IMR-90 (cell line): ENCODE measurements at regions not wholly inside any gene's neighbourhood (a gene's known extent, or its start where the extent isn't known, plus 50 kb on each side); places are given as distances from the start of the nearest gene placed in this dataset.

Experiments used
- ATAC-seq: fragments of 200-7000 bp; cut with Tn5 transposase; 2 replicates; pipeline ENCODE4 v1.9.1; 2020; ENCODE audit warnings: low read depth, mild to moderate bottlenecking, moderate library complexity
- BruUV-seq: library from RNA; stranded (reverse); fragments of 400-500 nt; replicated peaks from 2 replicates; lab custom pipeline; 2021; lab: Mats Ljungman, UMichigan
- CTCF ChIA-PET: fragments of 300-600 bp; formaldehyde crosslinking; extraction: SDS; loops from one replicate; lab custom pipeline; 2021; ENCODE audit warnings: antibody characterized with exemption; lab: Yijun Ruan, JAX
- POLR2A ChIA-PET: fragments of 300-600 bp; sonication (Branson Sonifier 250); formaldehyde crosslinking; loops from one replicate; lab custom pipeline; 2022; ENCODE audit warnings: antibody characterized with exemption; ENCODE audit not compliant: unreplicated experiment; lab: Charles Lee
- DNase-seq: peaks from one replicate; pipeline ENCODE4 v3.0.0; 2013
- H2AFZ ChIP-seq: replicated peaks from 2 replicates; pipeline ENCODE3; 2013; ENCODE audit warnings: low read length, mild to moderate bottlenecking; ENCODE audit not compliant: poor library complexity
- H2AK5ac ChIP-seq: 2 replicates; pipeline ENCODE4 v1.6.1; 2013; ENCODE audit warnings: low read depth, low read length, inconsistent platforms
- H2AK9ac ChIP-seq: replicated peaks from 2 replicates; pipeline ENCODE3; 2013; ENCODE audit warnings: mild to moderate bottlenecking, low read depth, low read length, moderate library complexity; ENCODE audit not compliant: poor library complexity
- H2BK120ac ChIP-seq: 2 replicates; pipeline ENCODE4 v1.6.1; 2013; ENCODE audit warnings: low read depth, low read length, inconsistent platforms
- H2BK15ac ChIP-seq: 3 replicates; pipeline ENCODE4 v1.6.1; 2013; ENCODE audit warnings: low read depth, low read length, inconsistent platforms
- H2BK20ac ChIP-seq: 2 replicates; pipeline ENCODE4 v1.6.1; 2013; ENCODE audit warnings: low read depth, mild to moderate bottlenecking, inconsistent platforms, low read length, moderate library complexity
- H2BK5ac ChIP-seq: 2 replicates; pipeline ENCODE4 v1.6.1; 2013; ENCODE audit warnings: mild to moderate bottlenecking, low read depth, low read length, inconsistent platforms; ENCODE audit not compliant: poor library complexity, severe bottlenecking
- H3K14ac ChIP-seq: replicated peaks from 2 replicates; pipeline ENCODE4 v1.6.1; 2013; ENCODE audit warnings: low read depth, low read length, inconsistent platforms
- H3K18ac ChIP-seq: 2 replicates; pipeline ENCODE4 v1.6.1; 2013; ENCODE audit warnings: low read depth, low read length, control low read depth
- H3K23ac ChIP-seq: 2 replicates; pipeline ENCODE4 v1.6.1; 2013; ENCODE audit warnings: low read depth, low read length, inconsistent platforms
- H3K27ac ChIP-seq: 2 replicates; pipeline ENCODE4 v1.5.1; 2013; ENCODE audit warnings: mild to moderate bottlenecking, control low read depth, low read length; ENCODE audit not compliant: insufficient read depth
- H3K27me3 ChIP-seq: 2 replicates; pipeline ENCODE4 v1.6.1; 2013; ENCODE audit warnings: low read length; ENCODE audit not compliant: control insufficient read depth, insufficient read depth
- H3K36me3 ChIP-seq: 2 replicates; pipeline ENCODE4 v1.6.1; 2013; ENCODE audit warnings: low read length, mixed read lengths; ENCODE audit not compliant: control insufficient read depth, insufficient read depth
- H3K4ac ChIP-seq: 2 replicates; pipeline ENCODE4 v1.6.1; 2013; ENCODE audit warnings: low read depth, low read length, inconsistent platforms
- H3K4me1 ChIP-seq: 2 replicates; pipeline ENCODE4 v1.6.1; 2013; ENCODE audit warnings: low read length, mixed read lengths; ENCODE audit not compliant: control insufficient read depth, insufficient read depth
- H3K4me2 ChIP-seq: 2 replicates; pipeline ENCODE4 v1.6.1; 2013; ENCODE audit warnings: low read depth, mild to moderate bottlenecking, control low read depth, low read length, moderate library complexity
- H3K4me3 ChIP-seq: 2 replicates; pipeline ENCODE4 v1.5.1; 2013; ENCODE audit warnings: low read depth, mild to moderate bottlenecking, control low read depth, low read length, moderate library complexity; ENCODE audit not compliant: insufficient read depth
- H3K56ac ChIP-seq: 2 replicates; pipeline ENCODE4 v1.6.1; 2013; ENCODE audit warnings: low read length, inconsistent platforms; ENCODE audit not compliant: insufficient read depth; ENCODE audit errors: extremely low read depth
- H3K79me1 ChIP-seq, 2 experiments: 2 replicates each; pipeline ENCODE4 v1.6.1; 2013; ENCODE audit warnings: low read length in 2 of 2, inconsistent platforms in 1 of 2, low read depth in 1 of 2
- H3K9ac ChIP-seq: 2 replicates; pipeline ENCODE4 v1.6.1; 2013; ENCODE audit warnings: low read depth, low read length, control low read depth
- H3K9me1 ChIP-seq: 2 replicates; pipeline ENCODE4 v1.6.1; 2013; ENCODE audit warnings: low read length, inconsistent platforms; ENCODE audit not compliant: insufficient read depth
- H3K9me3 ChIP-seq: 2 replicates; pipeline ENCODE4 v1.6.1; 2013; ENCODE audit warnings: low read length; ENCODE audit not compliant: control insufficient read depth, insufficient read depth
- H4K20me1 ChIP-seq: 2 replicates; pipeline ENCODE4 v1.6.1; 2013; ENCODE audit warnings: low read length, inconsistent platforms; ENCODE audit not compliant: insufficient read depth
- H4K5ac ChIP-seq: 2 replicates; pipeline ENCODE4 v1.6.1; 2013; ENCODE audit warnings: mild to moderate bottlenecking, low read depth, low read length, control low read depth
- H4K8ac ChIP-seq, 2 experiments: 2 replicates each; pipeline ENCODE4 v1.6.1; 2013; ENCODE audit warnings: low read depth in 2 of 2, low read length in 2 of 2, control low read depth in 1 of 2, inconsistent platforms in 1 of 2
- H4K91ac ChIP-seq: 2 replicates; pipeline ENCODE4 v1.6.1; 2013; ENCODE audit warnings: low read depth, low read length, inconsistent platforms; ENCODE audit not compliant: insufficient read depth
- FOS ChIP-seq: fragments of 150-350 bp; IDR thresholded peaks from 2 replicates; pipeline ENCODE4 v1.6.1; 2016; ENCODE audit warnings: low read depth, low read length
- NFE2L2 ChIP-seq: fragments of 150-350 bp; IDR thresholded peaks from 2 replicates; pipeline ENCODE4 v1.6.1; 2016; ENCODE audit warnings: low read depth, mild to moderate bottlenecking, low read length
- RAD21 ChIP-seq: IDR thresholded peaks from 2 replicates; pipeline ENCODE4 v1.6.1; 2012; ENCODE audit warnings: low read length, improper control_type of control experiment
- WGBS, 2 experiments: methylation state at CpG; one replicate each; pipeline versions ENCODE4 v1.1.5 to v1.1.7; 2013; ENCODE audit warnings: missing lambda C conversion rate in 2 of 2; ENCODE audit not compliant: insufficient read length in 1 of 2; ENCODE audit errors: extremely low coverage in 2 of 2; 5-methylcytosine and 5-hydroxymethylcytosine counted together
- dilution Hi-C: fragments of 300-500 bp; cut with HindIII; formaldehyde crosslinking; loops from one replicate; pipeline ENCODE4 v1.14.3; 2018; ENCODE audit warnings: low sequenced_read_pairs; ENCODE audit not compliant: unreplicated experiment
- in situ Hi-C: fragments of 300-500 bp; cut with MboI; formaldehyde crosslinking; loops from 3 replicates; pipeline ENCODE4 v1.14.3; 2019; ENCODE audit warnings: low sequenced_read_pairs, inconsistent platforms, mixed read lengths
- intact Hi-C: fragments of 100-400 bp; cut with micrococcal nuclease; formaldehyde crosslinking; loops from 2 replicates; pipeline ENCODE4 v1.10.0; 2022

GRCh38 chr5:44935262-44935661 lies 126.5 kb downstream of the MRPS30 start:
- no peaks in the 10 kb centered on the region for H4K20me1 ChIP-seq
- H2AK5ac ChIP-seq: no peak overlapping the region
- H2BK15ac ChIP-seq: no peak overlapping the region
- DNase-seq (no peak), ATAC-seq (no peak)
- no peak overlapping the region for H4K5ac ChIP-seq
- no TSS peak for BruUV-seq
- no peaks in the 10 kb centered on the region for H3K27me3 ChIP-seq
- H3K56ac ChIP-seq: no peak overlapping the region
- ChIA-PET CTCF (no interaction called here), POLR2A (no interaction called here)
- no peak overlapping the region for H3K23ac ChIP-seq
- H3K14ac ChIP-seq: no peak overlapping the region
- no peak overlapping the region for H2BK5ac ChIP-seq
- 67% methylated on average over 1 of the region's 1 CpG; no CpG with 5 or more reads in 1 of the 2 experiments for WGBS, 2 experiments
- intact Hi-C loops: no loop called here
- H3K36me3 ChIP-seq: no peaks in the 10 kb centered on the region
- no peak overlapping the region for H3K4me3 ChIP-seq
- no peak overlapping the region for H4K8ac ChIP-seq
- H3K9ac ChIP-seq: no peak overlapping the region
- no peak overlapping the region for H2AFZ ChIP-seq
- no peak overlapping the region for H3K4ac ChIP-seq
- H3K9me3 ChIP-seq: peaks cover 10% of the 10 kb centered on the region; the same call in 1 of the 2 replicates
- H2BK20ac ChIP-seq: no peak overlapping the region
- H3K18ac ChIP-seq: no peak overlapping the region
- dilution Hi-C loops: no loop called here
- no peaks in the 10 kb centered on the region for H3K79me1 ChIP-seq
- no peak overlapping the region for H3K27ac ChIP-seq
- no peak overlapping the region for H4K91ac ChIP-seq
- no peaks in the 10 kb centered on the region for H3K9me1 ChIP-seq
- TF ChIP-seq RAD21: no peak
- no peak for TF ChIP-seq NFE2L2
- TF ChIP-seq FOS: no peak
- no peak overlapping the region for H2BK120ac ChIP-seq
- H3K4me1 ChIP-seq: no peaks in the 10 kb centered on the region
- in situ Hi-C loops: no loop called here
- no peak overlapping the region for H3K4me2 ChIP-seq
- H2AK9ac ChIP-seq: no peak overlapping the region
